ENCODE measurements at regions not wholly inside any gene's neighbourhood (a gene's known extent, or its start where the extent isn't known, plus 50 kb on each side); places are given as distances from the start of the nearest gene placed in this dataset.

DNA sequence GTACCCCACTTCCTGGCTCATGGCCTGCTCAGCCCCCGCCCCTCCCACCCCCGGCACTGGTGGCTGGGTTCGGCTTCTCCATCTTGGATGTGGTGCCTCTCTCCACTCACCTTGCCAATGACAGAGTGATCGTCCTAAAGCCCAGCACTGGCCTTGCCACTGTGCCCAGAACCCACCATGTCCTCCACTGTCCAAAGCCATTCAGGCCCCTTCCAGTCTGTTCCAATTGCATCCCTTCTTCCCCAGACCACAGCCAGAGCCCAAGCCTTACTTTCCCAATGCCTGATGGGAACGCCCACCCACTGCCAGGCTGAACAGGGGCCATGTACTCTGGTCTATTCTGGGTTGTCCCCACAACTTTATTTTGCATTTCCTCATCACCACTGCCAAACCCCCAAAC lies 625.8 kb upstream of the B3GAT1 start:
- intact Hi-C loops (cut with micrococcal nuclease; ENCODE audit: unreplicated experiment) (no loop called here), in situ Hi-C loops (cut with HindIII; ENCODE audit: low pct_unique_long_range_greater_than_20kb, low sequenced_read_pairs) (no loop called here)
- ChIA-PET CTCF (no interaction called here), POLR2A (no interaction called here)
- Histone ChIP-seq H3K27me3 (ENCODE audit: control insufficient read depth, insufficient read depth, low read length) (no peaks in the 10 kb centered on the region), H3K4me3 (ENCODE audit: low read depth in 2 of 2, low read length in 2 of 2) (no peak overlapping the region), H3K9me3 (ENCODE audit: control insufficient read depth, insufficient read depth, low read depth, low read length) (no peaks in the 10 kb centered on the region), H3K27ac (ENCODE audit: low read length) (no peak overlapping the region), H3K4me1 (ENCODE audit: control insufficient read depth, insufficient read depth, low read length) (no peaks in the 10 kb centered on the region), H3K36me3 (ENCODE audit: control insufficient read depth, insufficient read depth, low read length) (no peaks in the 10 kb centered on the region)
- DNase-seq (ENCODE audit: low read depth, low spot score): no peak
- TF ChIP-seq, protein P1, sequence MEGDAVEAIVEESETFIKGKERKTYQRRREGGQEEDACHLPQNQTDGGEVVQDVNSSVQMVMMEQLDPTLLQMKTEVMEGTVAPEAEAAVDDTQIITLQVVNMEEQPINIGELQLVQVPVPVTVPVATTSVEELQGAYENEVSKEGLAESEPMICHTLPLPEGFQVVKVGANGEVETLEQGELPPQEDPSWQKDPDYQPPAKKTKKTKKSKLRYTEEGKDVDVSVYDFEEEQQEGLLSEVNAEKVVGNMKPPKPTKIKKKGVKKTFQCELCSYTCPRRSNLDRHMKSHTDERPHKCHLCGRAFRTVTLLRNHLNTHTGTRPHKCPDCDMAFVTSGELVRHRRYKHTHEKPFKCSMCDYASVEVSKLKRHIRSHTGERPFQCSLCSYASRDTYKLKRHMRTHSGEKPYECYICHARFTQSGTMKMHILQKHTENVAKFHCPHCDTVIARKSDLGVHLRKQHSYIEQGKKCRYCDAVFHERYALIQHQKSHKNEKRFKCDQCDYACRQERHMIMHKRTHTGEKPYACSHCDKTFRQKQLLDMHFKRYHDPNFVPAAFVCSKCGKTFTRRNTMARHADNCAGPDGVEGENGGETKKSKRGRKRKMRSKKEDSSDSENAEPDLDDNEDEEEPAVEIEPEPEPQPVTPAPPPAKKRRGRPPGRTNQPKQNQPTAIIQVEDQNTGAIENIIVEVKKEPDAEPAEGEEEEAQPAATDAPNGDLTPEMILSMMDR (IDR thresholded peaks at IDR 0.05): no peak
- TF ChIP-seq SIN3A (IDR thresholded peaks at IDR 0.05; ENCODE audit: borderline replicate concordance, insufficient read depth, low read depth, low read length) (no peak), TCF7L2 (IDR thresholded peaks at IDR 0.05; ENCODE audit: low read depth, low read length) (no peak), POLR2AphosphoS5 (IDR thresholded peaks at IDR 0.05; ENCODE audit: low read depth, low read length) (no peak)
- TF ChIP-seq, protein P2, sequence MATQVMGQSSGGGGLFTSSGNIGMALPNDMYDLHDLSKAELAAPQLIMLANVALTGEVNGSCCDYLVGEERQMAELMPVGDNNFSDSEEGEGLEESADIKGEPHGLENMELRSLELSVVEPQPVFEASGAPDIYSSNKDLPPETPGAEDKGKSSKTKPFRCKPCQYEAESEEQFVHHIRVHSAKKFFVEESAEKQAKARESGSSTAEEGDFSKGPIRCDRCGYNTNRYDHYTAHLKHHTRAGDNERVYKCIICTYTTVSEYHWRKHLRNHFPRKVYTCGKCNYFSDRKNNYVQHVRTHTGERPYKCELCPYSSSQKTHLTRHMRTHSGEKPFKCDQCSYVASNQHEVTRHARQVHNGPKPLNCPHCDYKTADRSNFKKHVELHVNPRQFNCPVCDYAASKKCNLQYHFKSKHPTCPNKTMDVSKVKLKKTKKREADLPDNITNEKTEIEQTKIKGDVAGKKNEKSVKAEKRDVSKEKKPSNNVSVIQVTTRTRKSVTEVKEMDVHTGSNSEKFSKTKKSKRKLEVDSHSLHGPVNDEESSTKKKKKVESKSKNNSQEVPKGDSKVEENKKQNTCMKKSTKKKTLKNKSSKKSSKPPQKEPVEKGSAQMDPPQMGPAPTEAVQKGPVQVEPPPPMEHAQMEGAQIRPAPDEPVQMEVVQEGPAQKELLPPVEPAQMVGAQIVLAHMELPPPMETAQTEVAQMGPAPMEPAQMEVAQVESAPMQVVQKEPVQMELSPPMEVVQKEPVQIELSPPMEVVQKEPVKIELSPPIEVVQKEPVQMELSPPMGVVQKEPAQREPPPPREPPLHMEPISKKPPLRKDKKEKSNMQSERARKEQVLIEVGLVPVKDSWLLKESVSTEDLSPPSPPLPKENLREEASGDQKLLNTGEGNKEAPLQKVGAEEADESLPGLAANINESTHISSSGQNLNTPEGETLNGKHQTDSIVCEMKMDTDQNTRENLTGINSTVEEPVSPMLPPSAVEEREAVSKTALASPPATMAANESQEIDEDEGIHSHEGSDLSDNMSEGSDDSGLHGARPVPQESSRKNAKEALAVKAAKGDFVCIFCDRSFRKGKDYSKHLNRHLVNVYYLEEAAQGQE (IDR thresholded peaks at IDR 0.05; ENCODE audit: insufficient read depth in 1 of 2, low read depth in 2 of 2, low read length in 1 of 2): no peak
- no peak for ATAC-seq
- no TSS peak for BruUV-seq (replicated peaks)

DNA sequence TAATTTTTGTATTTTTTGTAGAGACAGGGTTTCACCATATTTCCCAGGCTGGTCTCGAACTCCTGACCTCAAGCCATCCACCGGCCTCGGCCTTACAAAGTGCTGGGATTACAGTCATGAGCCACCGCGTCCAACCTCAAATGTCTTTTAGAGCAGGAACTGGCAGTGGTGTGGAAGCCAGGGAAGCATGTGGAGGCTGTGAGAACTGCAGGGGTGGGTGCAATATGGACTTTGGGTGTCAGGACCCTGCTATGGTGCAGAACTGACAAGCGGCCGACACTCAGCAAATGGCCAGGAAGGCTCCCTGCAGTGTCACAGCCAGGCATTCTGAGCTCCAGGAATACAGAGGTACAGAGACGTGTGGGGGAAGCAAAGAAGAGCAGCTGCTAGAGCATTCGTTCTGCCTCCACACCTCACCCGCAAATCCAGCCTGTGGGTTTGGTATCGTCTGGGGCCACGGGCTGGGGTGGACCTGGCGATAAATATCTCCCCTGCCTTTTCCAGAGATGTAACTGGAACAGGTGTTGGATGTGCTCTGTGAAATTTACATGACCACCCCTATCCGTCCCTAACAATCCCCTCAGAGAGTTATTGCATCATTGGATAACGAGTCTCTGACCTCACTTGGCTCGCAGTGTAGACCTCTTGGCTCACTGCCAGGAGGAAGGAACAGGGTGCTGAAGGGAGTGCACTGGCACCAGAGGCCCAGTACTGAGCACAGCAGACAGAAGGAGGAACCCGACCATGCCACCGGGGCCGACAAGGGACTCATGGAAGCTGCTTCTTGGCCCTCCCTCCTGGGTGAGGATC lies 624.7 kb upstream of the B3GAT1 start:
- H3K4me3 ChIP-seq (ENCODE audit: low read depth in 2 of 2, low read length in 2 of 2): no peak overlapping the region
- DNase-seq (ENCODE audit: low read depth, low spot score): no peak
- in situ Hi-C loops (cut with HindIII; ENCODE audit: low pct_unique_long_range_greater_than_20kb, low sequenced_read_pairs): no loop called here
- TF ChIP-seq POLR2AphosphoS5 (IDR thresholded peaks at IDR 0.05; ENCODE audit: low read depth, low read length) (no peak), TCF7L2 (IDR thresholded peaks at IDR 0.05; ENCODE audit: low read depth, low read length) (no peak), SIN3A (IDR thresholded peaks at IDR 0.05; ENCODE audit: borderline replicate concordance, insufficient read depth, low read depth, low read length) (no peak)
- TF ChIP-seq, protein P2 (IDR thresholded peaks at IDR 0.05; ENCODE audit: insufficient read depth in 1 of 2, low read depth in 2 of 2, low read length in 1 of 2): no peak
- TF ChIP-seq, protein P1 (IDR thresholded peaks at IDR 0.05): no peak
- H3K27me3 ChIP-seq (ENCODE audit: control insufficient read depth, insufficient read depth, low read length): no peaks in the 10 kb centered on the region
- ChIA-PET CTCF (no interaction called here), POLR2A (no interaction called here)
- H3K4me1 ChIP-seq (ENCODE audit: control insufficient read depth, insufficient read depth, low read length): no peaks in the 10 kb centered on the region
- no peak overlapping the region for H3K27ac ChIP-seq (ENCODE audit: low read length)
- intact Hi-C loops (cut with micrococcal nuclease; ENCODE audit: unreplicated experiment): no loop called here
- H3K9me3 ChIP-seq (ENCODE audit: control insufficient read depth, insufficient read depth, low read depth, low read length): no peaks in the 10 kb centered on the region
- no peak; the same call in 1 of the 2 replicates for ATAC-seq
- no TSS peak for BruUV-seq (replicated peaks)
- H3K36me3 ChIP-seq (ENCODE audit: control insufficient read depth, insufficient read depth, low read length): no peaks in the 10 kb centered on the region

Measured in Panc1 (cell line).